Hematopoietic multipotent progenitor cell treated with erythropoietin and hydrocortisone succinate and interleukin-3 and kit ligand, for 8 days (in vitro differentiated cells): ENCODE measurements at regions not wholly inside any gene's neighbourhood (a gene's known extent, or its start where the extent isn't known, plus 50 kb on each side); places are given as distances from the start of the nearest gene placed in this dataset.
"Not testable (repeated sequence)": the region's sequence is repeated elsewhere in the genome, so short reads cannot be mapped to it uniquely, and the experiment has no call there.

Experiments
- DNase-seq: peaks from one replicate; pipeline ENCODE4 v3.0.0-alpha.2; 2015

DNA sequence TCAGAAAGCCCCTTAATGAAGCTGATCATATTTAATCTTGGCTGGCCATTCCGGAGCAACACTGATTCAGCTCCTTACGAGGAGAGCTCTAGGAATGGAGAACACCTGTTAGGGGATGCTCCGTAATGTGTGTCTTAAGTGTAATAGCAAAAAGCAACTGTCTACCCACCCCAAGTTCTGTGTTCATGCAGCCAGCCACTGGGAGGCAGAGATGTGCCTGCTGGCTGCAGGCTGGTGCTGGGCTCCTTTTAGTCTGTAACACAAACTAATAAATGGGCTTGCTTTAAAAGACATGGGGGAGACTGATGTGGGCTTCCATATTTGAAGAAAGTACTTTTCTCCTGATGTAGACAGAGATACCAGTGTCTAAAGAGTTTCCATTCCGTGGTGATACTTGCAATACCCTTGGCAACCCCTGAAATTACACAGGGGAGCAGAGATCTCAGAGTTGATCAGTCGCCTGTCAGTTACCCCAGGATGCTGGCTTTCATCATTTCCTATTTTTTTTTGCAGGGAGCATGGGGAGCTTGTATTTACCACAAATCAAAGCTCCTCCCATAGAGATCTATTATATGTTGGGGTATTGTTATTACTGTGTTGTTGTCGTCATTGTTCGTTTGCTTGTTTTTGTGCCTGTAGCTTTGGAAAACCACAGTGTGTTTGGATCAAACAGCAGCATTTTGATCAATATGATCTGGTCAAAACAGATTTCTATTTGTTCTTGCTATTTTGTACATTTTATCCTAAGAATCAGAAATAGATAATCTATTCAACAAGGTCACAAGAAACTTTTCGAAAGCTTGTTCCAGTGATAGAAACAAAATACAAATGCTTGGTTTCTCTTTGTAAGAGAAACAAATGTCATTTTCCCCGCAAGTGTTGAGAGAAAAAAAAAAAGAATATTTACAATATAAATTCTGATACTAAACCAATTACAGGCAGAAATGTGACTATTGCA is 65.8 kb downstream of the MTX3 start:
- peak; percentile 3 for DNase-seq

DNA sequence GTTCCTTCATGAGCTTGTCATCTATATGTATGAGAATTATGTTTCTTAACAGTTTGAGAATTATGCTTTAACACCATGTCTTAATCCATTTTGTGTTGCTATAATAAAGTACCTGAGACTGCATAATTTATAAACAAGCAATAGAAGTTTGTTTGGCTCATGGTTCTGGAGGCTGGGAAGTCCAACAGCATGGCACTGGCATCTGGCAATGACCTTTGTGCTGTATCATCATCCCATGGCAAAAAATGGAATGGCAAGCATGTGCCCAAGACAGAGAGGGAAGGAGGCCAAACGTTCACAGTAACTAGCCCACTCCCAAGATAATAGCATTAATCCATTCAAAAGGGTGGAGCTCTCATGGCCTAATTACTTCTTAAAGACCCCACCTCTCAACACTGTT is 67.6 kb downstream of the MTX3 start:
- no peak for DNase-seq

DNA sequence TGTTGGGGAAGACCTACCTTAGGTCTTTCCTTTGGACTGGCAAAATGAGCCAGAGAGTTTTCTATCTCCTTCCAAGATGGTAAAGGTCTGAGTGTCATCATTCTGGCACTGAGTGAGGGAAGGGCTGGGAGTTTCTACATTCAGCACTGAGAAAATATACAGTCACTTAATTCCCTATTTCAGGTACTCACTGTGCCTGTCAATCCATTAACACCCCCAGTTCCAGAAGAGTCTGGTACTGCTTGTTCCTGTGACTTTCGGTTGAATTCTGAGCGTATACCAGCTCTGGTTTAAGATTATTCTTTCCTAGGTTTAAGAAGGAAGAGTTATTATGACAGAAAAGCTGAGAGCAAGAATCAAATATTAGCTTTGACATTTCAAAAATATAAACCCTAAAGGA is 68.4 kb downstream of the MTX3 start:
- no peak for DNase-seq

DNA sequence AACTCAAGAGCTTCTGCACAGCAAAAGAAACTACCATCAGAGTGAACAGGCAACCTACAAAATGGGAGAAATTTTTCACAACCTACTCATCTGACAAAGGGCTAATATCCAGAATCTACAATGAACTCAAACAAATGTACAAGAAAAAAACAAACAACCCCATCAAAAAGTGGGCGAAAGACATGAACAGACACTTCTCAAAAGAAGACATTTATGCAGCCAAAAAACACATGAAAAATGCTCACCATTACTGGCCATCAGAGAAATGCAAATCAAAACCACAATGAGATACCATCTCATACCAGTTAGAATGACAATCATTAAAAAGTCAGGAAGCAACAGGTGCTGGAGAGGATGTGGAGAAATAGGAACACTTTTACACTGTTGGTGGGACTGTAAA is 83.6 kb downstream of the MTX3 start:
- not testable (repeated sequence) for DNase-seq

DNA sequence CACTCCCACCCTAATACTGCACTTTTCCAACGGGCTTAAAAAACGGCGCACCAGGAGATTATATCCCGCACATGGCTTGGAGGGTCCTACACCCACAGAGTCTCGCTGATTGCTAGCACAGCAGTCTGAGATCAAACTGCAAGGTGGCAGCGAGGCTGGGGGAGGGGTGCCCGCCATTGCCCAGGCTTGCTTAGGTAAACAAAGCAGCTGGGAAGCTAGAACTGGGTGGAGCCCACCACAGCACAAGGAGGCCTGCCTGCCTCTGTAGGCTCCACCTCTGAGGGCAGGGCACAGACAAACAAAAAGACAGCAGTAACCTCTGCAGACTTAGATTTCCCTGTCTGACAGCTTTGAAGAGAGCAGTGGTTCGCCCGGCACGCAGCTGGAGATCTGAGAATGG is 88.5 kb downstream of the MTX3 start:
- not testable (repeated sequence) for DNase-seq

DNA sequence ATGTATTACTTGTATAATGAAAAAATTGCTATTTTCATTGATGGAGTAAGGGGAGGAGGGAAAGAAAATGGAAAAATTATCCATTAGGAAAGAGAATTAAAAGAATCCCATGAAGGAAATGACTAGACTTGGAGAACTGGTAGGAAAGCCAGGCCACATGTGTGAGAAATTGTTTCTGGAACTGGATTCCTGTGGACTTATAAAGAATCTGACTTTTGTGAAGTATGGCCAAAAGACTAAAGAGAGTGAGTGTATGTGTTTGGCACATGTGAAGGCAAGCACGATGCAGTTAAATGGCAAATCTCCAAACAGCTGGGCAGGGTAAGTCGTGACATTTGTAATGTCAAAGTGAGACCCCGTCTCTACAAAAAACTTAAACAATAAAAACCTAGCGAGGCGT is 89.4 kb downstream of the MTX3 start:
- DNase-seq: no peak

DNA sequence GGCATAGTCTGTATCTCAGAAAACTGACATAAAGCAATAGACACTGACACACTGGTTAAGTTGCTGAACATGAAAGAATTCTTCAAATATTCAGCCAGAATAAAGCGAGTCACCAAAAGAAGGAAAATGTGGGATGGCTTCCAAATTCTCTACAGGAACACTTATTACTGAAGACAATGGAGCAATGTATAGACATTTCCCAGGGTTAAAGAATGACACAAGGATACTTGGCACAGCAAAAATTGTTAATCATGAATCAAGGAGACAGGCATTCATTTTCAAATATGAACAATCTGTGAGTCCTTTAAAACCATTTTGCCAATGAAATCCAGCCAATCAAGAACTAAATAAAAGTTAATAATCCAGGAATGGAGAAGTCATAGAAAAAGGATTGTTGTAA is 92.5 kb downstream of the MTX3 start:
- no peak for DNase-seq

DNA sequence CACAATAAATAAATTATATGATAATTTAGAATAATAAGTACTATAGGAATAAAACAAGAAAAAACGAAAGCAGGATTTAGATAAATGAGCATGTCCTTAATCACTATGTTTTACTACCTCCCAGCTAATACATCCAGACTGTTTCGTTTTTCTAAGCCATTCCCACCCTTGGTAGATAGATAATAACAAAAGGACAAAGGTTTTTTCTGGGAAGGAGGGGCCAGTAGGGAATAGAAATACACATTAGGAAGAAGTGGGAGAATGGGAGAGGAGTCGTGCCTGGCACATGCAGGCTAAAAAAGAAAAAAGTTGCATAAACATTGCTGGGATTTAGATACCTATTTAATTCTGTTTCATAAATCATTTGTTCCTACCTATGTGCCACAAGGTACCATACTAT is 97.1 kb downstream of the MTX3 start:
- no peak for DNase-seq

DNA sequence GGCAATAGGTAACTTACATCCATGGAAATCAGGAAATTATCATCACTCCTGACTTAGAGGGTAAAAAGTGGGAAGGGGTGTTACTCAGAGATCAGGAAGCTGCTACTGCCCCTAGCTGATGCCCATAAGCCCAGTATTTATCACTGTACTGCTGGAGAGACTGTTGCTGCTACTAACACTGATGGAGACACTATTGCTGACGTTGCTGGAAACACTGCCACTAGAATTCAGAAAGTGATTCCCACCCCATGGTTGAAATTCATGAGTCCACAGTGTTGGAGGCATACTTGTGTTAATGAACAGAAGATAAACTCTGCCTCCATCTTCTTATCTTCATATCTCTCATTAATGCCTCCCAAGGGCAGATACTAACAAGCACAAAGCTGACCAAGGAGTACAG is 97.6 kb downstream of the MTX3 start:
- no peak for DNase-seq

DNA sequence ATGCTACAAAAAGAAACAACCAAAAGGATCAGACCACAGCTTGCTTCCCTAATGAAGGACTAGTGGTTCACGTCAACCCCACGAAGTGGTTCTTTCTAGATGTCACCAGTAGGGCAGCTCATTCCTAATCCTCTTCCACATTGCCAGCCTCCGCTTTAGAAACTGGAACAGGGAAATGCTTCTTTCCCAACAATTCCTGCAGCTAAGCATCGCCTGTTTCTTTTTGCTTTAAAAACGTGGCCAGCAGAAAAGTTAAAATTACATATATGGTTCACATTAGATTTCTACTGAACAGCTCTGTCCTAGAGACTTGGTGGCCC is 100.2 kb downstream of the MTX3 start:
- DNase-seq: no peak

DNA sequence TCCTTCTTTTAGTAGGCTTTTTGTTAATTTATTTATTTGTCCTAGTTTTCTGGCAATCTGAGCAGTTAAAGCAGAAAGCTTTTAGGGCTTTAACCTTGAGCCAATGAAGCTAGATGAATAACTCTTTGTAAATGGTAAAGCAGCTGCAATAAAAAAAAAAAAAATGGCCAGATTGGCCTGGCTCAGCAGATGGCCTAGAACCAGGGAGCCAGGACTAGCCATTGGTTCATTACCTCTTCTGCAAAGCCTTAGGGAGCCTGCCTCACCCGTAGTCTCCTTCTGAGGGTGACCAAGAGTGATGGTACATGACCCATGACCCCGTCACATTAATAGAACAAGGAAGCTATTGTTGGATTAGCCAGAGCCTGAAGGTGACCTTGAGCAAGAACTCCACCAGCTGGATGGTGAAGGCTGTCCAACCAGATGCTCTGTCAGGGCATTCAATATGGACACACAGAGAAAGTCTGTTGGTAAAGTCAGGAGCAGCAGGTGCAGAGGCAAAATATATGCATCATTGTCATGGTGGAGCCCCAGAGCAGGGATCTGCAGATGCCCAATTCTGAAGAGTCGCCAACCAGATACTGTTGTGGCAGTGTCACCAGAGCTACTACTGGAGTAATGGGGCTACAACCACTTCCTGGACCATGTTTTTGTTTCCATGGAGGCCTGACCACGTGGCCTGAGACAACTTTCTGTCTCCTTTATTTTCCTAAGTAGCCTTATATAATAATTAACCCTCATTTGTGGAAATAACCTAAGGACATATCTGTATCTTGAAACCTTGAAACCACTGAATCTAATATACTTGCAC is 100.7 kb downstream of the MTX3 start:
- DNase-seq: no peak

DNA sequence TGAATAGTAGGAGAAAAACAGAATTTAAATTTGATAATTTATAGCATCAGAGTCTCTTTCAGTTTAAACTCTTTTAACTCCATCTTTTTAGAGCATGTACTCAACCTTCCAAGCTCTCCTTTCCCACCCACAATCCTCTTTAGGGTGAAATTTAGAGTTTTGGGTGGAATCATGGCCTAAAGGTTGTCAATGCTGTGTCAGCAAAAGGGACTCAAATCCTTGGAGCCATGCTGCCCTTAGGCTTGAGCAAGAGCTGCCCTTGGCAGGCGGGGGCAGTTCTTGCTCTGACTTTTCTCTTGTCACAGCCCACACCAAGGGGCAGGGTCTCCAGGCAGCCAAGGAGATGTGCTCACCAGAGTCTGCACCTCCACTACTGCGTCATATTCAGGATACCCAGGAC is 102.4 kb downstream of the MTX3 start:
- no peak for DNase-seq

DNA sequence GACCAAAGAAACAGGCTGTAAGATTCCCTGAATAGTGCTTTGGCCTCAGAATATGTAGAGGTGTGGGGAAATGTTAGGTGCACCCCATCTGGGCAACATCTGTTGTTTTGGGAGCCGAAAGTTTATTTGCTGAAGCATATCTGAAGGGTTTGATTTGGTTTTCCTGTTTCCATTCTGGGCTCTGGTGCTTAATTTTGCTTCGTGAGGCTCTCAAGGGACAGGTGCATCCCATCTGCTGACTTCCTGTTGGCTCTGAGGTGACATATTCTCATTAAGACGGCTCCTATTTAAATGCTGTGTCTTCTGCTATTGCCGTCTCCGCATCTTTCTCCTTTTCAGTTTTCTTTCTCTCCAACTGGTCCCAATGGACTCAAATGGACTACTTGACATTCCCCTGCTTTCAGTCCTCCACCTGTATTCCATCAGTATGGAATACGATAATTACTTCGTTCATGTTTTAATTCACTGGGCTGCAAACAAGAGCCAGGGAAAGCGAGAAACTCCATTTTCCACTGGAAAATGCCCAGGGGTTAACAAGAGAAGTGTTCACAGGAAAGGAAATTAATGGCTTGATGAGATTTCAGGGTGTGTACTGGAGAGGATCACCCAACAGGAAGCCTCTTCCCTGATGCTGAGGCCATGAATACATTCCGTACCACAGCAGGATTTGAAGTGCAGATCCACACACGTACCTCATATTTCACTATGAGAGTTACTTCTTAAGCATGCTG is 104.0 kb downstream of the MTX3 start:
- DNase-seq: no peak

DNA sequence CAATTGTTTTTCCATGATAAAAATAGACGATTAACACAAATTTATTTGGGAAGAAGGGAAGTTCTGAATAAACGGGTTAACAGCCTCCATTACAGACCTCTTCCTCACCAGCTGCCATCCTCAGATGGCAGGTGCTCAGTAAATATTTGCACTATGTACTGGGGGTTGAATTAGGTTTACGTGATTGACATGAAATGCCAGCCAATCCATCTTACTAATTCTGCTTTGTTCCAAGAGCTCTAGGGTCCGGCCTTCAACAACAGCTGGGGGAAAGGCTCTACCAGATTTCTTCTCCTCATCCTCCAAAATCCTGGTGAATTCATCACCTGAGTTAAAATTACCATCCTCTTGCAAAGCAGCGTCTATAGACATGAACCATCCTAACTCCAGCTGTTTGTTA is 104.6 kb downstream of the MTX3 start:
- DNase-seq: no peak

DNA sequence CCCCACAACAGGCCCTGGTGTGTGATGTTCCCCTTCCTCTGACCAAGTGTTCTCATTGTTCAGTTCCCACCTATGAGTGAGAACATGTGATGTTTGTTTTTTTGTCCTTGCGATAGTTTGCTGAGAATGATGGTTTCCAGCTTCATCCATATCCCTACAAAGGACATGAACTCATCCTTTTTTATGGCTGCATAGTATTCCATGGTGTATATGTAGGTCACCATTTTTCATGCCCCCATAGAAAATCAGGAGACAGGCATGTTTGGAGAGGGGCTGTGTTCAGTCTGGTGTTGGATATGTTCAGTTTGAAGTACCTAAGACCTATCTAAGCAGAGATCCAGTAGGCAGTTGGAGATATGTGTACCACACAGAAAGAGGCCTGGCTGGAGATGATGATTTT is 111.2 kb downstream of the MTX3 start:
- not testable (repeated sequence) for DNase-seq

DNA sequence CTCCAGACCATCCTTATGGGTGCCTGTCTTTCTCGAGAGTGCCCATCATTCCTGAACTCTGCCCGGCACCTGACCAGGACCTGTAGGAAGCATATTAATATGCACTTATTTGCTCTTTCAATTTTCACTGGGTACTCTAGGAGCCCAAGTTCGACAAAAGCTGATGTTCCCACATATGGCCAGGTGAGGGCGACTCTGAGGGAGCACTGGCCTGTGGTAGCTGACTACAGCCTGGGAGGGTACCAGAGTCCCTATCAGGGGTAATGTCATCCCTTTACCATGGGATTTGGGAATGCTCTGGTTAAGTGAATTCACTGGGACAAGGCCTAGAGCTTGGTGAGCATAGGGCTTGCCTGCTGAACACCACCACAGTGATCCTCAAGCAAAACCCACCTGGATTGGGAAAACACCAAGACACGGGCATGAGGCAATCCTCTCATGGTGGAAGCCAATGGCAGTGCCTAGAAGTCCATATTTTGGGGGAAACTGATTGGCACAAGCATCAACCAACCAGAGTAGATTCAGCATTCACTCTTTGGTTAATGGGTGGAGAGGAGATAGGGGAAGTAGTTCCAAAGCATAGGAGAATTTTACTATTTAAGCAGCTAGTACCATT is 112.2 kb downstream of the MTX3 start:
- peak; percentile 41 for DNase-seq

DNA sequence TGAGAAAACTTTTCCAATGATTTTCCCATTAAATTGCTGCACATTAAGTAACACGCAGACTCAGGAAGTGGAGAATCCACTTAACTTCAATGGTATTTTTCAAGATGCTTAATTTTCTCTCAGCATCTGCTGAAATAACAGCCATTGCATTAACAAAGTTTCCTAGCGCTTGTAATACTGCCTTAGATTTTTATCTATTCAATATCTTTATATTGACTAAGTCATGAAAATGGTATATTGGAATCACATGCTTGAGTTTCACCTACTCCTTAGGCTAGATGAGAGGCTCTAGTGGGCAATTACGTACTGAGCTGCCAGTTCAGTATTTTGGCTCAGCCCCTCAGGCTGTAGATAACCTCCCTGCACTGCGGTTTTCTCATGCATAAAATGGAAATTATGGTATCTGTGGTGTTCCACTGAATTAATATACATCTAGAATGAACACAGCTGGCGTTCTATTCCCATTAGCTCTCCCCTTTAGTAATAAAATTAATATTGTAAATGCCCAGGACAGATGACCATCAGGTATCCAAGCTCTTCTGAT is 112.9 kb downstream of the MTX3 start:
- DNase-seq: no peak

DNA sequence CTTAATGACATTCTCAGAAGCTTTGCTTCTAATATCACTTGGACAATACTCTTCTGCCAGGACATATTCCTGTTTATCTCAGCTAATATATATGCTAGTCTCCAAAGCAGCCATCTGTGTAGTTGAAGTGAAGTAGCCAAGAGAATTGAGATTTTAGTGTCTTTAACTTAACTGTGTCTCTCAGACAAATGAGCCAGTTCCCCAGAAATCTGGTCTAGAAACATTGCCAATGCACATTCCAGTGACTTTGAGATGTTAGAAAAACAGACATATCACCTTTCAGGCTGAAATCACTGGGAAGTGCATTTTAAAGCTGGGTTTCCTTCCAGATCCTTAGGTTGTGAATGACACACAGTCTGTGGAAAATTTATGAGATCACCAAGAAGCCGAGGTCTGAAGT is 114.6 kb downstream of the MTX3 start:
- no peak for DNase-seq

DNA sequence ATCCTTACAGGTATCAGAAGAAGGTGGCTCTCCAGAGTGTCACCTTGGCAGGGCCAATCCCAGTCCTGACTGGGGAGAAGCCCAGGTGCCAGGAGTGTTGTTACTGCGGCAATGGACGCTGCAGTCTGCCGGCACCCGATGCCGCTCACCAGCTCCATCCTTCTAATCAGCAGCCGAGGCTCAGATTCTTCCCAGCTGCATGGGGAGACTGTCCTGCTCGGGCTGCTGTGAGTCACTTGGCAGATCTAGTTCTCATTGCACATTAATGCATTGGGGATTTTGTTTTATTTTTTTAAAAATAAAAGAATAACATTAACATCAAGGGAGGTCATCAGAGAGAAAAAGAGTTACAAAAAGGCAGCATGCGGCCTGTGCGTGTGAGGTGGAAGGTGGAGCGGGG is 115.8 kb downstream of the MTX3 start:
- DNase-seq: no peak

DNA sequence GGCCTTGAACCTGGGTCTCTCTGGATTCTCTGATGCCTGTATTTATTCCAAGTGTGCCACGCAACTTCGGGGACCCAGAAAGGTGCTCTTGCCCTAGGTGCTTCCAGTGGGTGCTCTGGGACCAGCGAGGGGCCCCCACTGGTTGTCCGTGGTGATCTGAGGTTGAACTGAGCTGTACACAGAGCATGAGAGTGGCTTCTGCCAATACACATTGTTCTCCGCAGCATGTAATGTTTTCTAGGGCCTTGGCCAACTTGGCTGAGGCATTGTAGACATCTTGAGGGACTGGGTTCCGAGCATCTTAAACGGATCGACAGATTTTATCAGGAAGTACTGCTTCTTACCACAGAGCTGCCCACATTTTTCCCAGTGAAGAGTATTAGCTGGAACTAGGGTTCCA is 117.9 kb downstream of the MTX3 start:
- no peak for DNase-seq

DNA sequence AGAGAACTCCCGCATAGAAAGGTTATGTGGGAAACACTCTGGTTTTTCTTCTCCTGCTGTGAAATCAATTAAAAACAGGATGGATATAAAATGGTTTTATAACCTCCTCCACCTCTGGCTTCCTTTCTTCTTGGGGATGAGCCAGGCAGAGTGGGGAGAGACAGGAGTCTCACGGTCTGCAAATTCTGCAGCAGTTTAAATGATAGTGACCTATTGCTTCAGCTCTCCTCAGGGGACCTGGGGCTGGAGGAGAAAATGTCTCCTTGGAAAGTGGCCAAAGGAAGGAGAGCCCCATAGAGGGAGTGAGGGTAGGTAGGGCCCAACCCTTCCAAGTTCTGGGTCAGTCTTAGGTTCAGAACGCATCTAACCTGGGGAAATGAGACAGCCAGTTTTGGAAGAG is 118.8 kb downstream of the MTX3 start:
- no peak for DNase-seq

DNA sequence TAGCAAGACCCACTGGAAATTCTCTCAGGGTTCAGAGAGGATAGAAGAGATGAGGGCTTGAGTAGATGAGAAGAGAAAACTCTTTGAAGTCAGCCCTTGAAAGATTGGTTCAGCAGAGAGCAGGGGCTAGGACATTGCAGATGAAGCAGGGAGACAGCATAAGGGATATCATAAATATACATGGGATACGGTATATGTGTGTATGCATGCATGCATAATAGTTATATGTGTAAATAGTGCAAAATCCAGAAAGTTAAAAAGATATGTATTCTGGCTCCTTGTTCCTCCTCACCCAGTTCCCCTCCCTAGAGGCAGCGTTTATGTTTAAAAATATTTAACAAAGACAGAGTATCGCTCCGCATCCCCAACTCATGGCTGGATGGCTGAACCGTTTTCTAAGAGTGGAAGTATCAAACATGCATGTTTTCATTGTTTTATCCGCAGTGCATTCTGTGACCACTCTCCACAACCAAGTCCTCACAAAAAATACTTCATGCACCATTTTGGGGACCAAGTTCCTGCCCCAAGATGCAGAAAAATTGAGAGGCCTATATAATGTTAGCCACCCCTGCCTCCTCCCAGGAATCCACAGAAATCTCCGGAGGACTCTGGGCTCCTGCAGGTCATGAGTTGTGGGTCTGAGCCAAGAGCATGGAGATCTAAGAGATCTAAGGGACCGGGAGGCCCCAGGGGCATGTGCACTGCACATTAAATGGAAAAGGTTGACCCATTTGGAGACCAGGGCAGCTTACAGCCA is 119.5 kb downstream of the MTX3 start:
- no peak for DNase-seq
